LNCaP clone FGC (cell line): ENCODE measurements at regions not wholly inside any gene's neighbourhood (a gene's known extent, or its start where the extent isn't known, plus 50 kb on each side); places are given as distances from the start of the nearest gene placed in this dataset.
"Not testable (repeated sequence)": the region's sequence is repeated elsewhere in the genome, so short reads cannot be mapped to it uniquely, and the experiment has no call there.

ENCODE experiments used
- DNase-seq: peaks from one replicate; pipeline ENCODE4 v3.0.0-alpha.2; 2011; ENCODE audit warnings: low read depth
- H3K4me3 ChIP-seq: 2 replicates; pipeline ENCODE4 v1.5.1; 2011; ENCODE audit warnings: mild to moderate bottlenecking, low read depth, low read length, control low read depth
- TF ChIP-seq, protein P1 (sequence below): IDR thresholded peaks from 2 replicates; pipeline ENCODE4 v1.5.1; 2012; ENCODE audit warnings: mild to moderate bottlenecking; ENCODE audit not compliant: control insufficient read depth, insufficient read depth; ENCODE audit errors: extremely low read depth

DNA sequence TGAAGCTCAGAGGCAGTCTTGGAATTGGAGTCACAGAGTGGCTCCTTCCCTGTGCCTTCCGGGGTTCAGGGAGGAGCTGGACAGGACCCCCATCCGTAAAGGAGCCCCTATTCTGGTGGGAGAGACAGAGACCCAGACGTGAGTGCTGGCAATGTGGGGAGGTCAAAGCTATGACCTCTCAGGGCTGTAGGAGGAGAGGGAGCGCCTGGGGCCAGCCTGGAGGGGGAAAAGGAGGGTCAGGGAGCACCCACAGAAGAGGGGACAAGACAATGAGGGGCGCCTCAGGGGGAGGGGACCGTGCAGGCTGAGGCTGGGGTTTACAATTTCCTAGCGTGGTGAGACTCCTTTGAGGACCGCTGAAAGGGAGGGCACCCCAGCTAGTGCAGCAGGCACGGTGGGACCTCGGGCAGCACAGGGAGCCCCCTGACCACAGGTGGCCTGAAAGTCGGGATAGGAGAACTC, 97.9 kb upstream of the LRPAP1 start:
- H3K4me3 ChIP-seq = no peak overlapping the region
- TF ChIP-seq, protein P1, sequence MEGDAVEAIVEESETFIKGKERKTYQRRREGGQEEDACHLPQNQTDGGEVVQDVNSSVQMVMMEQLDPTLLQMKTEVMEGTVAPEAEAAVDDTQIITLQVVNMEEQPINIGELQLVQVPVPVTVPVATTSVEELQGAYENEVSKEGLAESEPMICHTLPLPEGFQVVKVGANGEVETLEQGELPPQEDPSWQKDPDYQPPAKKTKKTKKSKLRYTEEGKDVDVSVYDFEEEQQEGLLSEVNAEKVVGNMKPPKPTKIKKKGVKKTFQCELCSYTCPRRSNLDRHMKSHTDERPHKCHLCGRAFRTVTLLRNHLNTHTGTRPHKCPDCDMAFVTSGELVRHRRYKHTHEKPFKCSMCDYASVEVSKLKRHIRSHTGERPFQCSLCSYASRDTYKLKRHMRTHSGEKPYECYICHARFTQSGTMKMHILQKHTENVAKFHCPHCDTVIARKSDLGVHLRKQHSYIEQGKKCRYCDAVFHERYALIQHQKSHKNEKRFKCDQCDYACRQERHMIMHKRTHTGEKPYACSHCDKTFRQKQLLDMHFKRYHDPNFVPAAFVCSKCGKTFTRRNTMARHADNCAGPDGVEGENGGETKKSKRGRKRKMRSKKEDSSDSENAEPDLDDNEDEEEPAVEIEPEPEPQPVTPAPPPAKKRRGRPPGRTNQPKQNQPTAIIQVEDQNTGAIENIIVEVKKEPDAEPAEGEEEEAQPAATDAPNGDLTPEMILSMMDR = no peak
- DNase-seq = no peak

GRCh38 chr4:3629665-3630064, 97.4 kb upstream of the LRPAP1 start:
- no peak overlapping the region for H3K4me3 ChIP-seq
- no peak for DNase-seq
- TF ChIP-seq, protein P1 = no peak

DNA sequence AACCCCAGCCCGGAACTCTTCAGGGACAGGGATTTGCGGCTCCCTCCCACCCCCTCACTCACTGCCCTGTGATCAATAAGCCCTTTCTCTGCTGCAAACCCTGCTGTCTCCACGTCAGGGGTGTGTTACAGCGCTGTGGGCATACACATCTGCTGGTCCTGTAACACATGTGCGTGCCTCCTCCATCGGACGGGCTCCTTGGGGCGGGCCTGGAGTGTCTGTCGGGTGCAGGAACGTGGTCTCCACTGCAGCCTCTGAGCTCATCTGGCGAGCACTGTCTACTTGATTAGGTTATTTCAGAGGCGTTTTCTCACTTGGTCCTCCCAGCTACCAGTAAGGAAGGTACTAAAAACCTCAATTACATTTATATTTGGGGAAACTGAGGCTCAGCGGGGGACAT, 97.0 kb upstream of the LRPAP1 start:
- DNase-seq, H3K4me3 ChIP-seq: not testable (repeated sequence)

DNA sequence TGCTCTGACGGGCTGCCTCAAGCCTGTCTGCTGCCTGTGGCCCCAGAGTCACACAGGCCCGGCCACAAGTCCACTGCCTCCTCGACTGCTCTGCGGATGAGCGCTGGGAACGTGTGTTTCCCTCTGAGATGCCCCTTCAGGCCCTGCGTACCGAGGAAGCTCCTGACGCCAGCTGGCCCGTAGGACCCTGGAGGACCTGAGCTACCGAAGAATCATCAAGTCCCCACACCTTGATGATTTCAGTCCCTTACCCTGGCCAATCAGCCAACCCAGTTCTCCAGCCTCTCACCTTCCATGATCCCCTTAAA, 96.6 kb upstream of the LRPAP1 start:
- TF ChIP-seq, protein P1 = no peak
- H3K4me3 ChIP-seq = no peak overlapping the region
- no peak for DNase-seq

GRCh38 chr4:3627967-3628867, 96.0 kb upstream of the LRPAP1 start:
- not testable (repeated sequence) for H3K4me3 ChIP-seq, DNase-seq

DNA sequence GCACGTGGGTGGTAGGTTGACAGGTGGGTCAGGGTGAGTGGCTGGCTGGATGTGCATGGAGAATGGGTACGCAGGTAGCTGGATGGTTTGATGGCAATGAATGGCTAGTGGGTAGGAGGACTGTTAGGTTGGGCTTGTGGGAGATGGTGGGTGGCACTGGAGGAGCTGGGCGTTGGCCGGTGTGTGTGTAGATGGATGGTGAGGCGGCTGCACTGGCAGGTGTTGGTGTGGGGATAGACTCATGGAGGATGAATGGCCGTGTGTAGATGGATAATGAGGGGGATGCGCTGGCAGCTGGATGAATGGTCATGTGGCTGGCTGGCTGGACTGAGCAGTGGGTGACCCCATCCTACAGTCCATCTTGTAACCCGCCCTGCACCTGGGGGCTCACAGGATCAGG, 95.2 kb upstream of the LRPAP1 start:
- not testable (repeated sequence) for H3K4me3 ChIP-seq, DNase-seq

DNA sequence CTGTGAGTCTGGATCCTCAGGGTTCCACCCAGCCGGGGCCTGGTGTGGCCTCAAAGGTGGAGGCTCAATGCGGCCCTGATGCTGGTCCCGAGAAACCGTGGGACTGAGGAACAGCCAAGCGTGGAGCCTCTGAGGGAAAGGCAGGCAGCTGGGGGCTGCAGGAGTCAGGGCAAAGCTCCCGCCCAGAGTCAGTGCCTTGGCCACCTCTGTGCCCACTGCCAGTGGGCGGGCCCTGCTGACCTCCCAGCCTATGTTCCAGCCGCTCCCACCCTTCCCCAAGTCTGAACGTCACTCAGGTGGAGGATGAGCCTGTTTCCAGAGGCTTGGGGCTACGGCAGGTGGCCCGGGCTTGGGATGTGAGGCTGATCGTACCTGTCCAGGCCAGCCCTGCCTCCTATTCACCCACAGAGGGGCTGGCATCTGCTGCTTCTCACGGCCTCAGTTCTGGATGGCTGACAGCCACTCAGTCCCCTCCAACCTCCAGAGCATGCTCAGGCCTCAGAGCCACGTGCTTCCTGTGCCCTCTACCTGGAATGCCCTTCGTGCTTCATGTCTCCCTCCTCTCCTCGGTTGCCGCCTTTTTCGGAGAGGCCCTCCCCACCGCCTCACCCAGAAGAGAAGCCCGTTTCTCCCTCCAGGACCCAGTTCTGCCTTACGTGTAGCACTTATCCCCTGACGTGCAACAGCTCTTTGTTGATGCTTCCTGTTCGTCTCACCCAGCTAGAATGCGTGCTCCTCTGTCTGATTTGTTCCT, 94.1 kb upstream of the LRPAP1 start:
- not testable (repeated sequence) for DNase-seq, H3K4me3 ChIP-seq

GRCh38 chr4:3625286-3625875, 93.2 kb upstream of the LRPAP1 start:
- not testable (repeated sequence) for DNase-seq, H3K4me3 ChIP-seq

GRCh38 chr4:3623809-3624329, 91.6 kb upstream of the LRPAP1 start:
- not testable (repeated sequence) for H3K4me3 ChIP-seq, DNase-seq

- DNase-seq = no peak
- H3K4me3 ChIP-seq = no peak overlapping the region
- TF ChIP-seq, protein P1 = no peak
Observed at GRCh38 chr4:3623106-3623505, 90.9 kb upstream of the LRPAP1 start.

DNA sequence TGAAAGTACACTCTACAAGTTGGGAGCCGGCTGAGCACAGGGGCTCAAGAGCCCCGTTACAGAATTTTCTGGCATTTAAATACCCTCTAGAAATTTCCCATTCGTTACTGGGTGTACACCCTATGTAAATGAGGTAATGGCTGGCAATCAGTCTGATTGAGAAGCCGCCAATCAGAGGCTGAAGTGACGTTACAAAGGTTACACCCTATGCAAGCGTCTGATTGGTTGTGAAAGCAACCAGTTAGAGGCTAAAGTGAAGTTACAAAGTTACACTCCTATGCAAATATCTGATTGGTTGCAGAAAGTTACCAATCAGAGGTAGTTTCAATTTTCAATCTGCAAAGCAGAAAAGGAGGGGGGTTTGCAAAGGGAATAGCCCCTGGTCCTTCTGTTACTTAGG, 88.1 kb upstream of the LRPAP1 start:
- not testable (repeated sequence) for H3K4me3 ChIP-seq, DNase-seq

GRCh38 chr4:3619698-3620097, 87.5 kb upstream of the LRPAP1 start:
- DNase-seq, H3K4me3 ChIP-seq: not testable (repeated sequence)

- not testable (repeated sequence) for DNase-seq
Observed at GRCh38 chr4:3618341-3618740, 86.1 kb upstream of the LRPAP1 start.

More at GRCh38 chr4:3618341-3618740, 86.1 kb upstream of the LRPAP1 start:
- not testable (repeated sequence) for H3K4me3 ChIP-seq
